ENCODE measurements at regions not wholly inside any gene's neighbourhood (a gene's known extent, or its start where the extent isn't known, plus 50 kb on each side); places are given as distances from the start of the nearest gene placed in this dataset.

DNA sequence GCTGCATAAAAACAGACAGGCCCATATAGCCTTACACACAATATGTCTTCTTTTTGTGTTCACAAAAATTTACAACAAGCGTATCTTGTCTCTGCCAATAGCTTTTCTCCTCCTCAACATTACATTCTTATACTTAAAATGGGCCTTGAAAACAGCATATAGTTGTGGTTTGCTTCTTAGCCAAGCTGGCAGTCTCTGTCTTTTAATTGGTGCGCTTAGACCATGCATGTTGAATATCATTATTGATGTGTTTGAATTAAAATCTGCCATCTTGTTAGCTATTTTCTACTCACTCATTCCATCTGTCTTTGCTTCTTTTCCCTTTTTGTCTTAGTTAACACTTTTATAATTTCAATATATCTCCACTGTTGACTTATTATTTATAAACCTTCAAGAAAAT, 76.4 kb downstream of the ING1 start:
- Mint-ChIP-seq H3K36me3 (ENCODE audit: low read depth) (peaks cover 5% of the 10 kb centered on the region), H3K27ac (ENCODE audit: unreplicated experiment) (no peak overlapping the region), H3K9me3 (ENCODE audit: low read depth) (peaks cover 11% of the 10 kb centered on the region), H3K4me3 (ENCODE audit: unreplicated experiment) (no peak overlapping the region), H3K27me3 (ENCODE audit: low read depth) (no peaks in the 10 kb centered on the region), H3K4me1 (ENCODE audit: low read depth) (peaks cover 6% of the 10 kb centered on the region)
- DNase-seq (ENCODE audit: low spot score) = no peak
- TF ChIP-seq, protein P1, sequence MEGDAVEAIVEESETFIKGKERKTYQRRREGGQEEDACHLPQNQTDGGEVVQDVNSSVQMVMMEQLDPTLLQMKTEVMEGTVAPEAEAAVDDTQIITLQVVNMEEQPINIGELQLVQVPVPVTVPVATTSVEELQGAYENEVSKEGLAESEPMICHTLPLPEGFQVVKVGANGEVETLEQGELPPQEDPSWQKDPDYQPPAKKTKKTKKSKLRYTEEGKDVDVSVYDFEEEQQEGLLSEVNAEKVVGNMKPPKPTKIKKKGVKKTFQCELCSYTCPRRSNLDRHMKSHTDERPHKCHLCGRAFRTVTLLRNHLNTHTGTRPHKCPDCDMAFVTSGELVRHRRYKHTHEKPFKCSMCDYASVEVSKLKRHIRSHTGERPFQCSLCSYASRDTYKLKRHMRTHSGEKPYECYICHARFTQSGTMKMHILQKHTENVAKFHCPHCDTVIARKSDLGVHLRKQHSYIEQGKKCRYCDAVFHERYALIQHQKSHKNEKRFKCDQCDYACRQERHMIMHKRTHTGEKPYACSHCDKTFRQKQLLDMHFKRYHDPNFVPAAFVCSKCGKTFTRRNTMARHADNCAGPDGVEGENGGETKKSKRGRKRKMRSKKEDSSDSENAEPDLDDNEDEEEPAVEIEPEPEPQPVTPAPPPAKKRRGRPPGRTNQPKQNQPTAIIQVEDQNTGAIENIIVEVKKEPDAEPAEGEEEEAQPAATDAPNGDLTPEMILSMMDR (IDR thresholded peaks at IDR 0.05) = no peak

DNA sequence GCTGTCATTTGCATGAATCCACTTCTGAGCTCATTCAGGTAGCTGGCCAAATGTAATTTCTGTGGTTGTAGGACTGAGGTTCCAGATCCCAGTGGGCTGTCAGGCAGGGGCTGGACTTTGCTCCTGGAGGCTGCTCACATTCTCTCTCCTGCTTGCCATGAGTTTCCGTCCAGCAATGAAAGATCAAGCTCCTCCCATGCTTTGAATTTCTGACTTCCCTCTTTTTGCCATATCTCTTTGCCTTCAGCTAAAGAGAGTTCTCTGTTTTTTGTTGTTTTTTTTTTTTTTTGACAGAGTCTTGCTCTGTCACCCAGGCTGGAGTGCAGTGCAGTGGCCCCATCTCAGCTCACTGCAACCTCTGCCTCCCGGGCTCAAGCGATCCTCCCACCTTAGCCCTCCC, 76.9 kb downstream of the ING1 start:
- no peak overlapping the region for H3K4me3 Mint-ChIP-seq (ENCODE audit: unreplicated experiment)
- TF ChIP-seq, protein P1 (IDR thresholded peaks at IDR 0.05) = no peak
- H3K27ac Mint-ChIP-seq (ENCODE audit: unreplicated experiment) = no peak overlapping the region
- peaks cover 11% of the 10 kb centered on the region for H3K9me3 Mint-ChIP-seq (ENCODE audit: low read depth)
- H3K36me3 Mint-ChIP-seq (ENCODE audit: low read depth) = peaks cover 5% of the 10 kb centered on the region
- no peak for DNase-seq (ENCODE audit: low spot score)
- H3K4me1 Mint-ChIP-seq (ENCODE audit: low read depth) = peaks cover 6% of the 10 kb centered on the region
- H3K27me3 Mint-ChIP-seq (ENCODE audit: low read depth) = no peaks in the 10 kb centered on the region

DNA sequence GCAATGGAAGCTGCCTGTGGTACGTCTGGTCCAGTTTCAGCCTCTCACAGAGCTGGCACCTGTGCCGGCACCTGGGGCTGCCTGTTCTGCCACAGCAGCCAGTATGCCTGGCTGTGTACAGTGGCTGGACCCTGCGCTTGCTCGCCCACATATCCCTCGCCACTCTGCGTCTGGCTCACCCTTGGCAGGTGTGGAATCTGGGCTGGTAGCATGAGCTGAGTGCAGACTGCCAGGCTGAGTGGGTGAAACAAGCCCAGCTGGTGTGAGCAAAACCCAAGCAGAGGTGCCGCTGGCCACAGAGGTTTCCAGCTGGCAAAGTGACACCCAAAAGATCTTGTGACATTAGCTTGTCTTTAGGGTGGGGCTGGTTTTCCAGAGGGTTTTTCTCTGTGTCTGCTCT, 80.7 kb downstream of the ING1 start:
- Mint-ChIP-seq H3K9me3 (ENCODE audit: low read depth) (peaks cover 9% of the 10 kb centered on the region), H3K27me3 (ENCODE audit: low read depth) (no peaks in the 10 kb centered on the region), H3K36me3 (ENCODE audit: low read depth) (peaks cover 5% of the 10 kb centered on the region), H3K27ac (ENCODE audit: unreplicated experiment) (no peak overlapping the region), H3K4me3 (ENCODE audit: unreplicated experiment) (no peak overlapping the region), H3K4me1 (ENCODE audit: low read depth) (peaks cover 11% of the 10 kb centered on the region)
- TF ChIP-seq, protein P1 (IDR thresholded peaks at IDR 0.05) = no peak
- DNase-seq (ENCODE audit: low spot score) = no peak

DNA sequence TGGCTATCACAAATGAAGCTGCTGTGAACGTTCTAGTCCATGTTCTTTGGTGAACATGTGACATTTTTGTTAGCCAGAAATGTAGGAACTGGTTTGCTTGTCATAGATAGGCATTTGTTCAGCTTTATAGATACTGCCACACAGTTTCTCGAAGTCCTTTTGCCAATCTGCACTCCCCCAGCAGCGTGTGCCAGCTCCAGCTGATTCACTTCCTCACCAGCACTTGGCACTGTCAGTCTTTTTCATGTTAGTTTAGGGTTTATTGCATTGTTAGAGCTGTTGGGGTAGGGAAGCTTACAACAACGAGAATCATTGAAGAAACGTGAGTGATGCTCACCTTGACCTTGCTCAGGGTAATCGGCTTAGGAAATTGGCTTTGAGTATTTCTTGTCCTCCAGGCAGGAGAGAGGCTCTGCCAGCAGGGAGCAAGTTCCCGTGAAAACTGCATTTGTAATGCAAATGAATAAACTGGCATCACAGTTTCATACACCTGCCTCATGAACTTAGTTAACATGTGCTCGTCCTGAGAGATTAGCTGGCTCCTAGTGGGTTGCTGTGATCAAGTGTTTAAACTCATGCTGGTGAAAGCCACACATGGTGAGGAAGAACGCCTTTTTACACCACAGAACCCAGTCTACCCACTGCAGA, 83.9 kb downstream of the ING1 start:
- no peak overlapping the region for H3K27ac Mint-ChIP-seq (ENCODE audit: unreplicated experiment)
- TF ChIP-seq, protein P1 (IDR thresholded peaks at IDR 0.05) = no peak
- DNase-seq (ENCODE audit: low spot score) = no peak

DNA sequence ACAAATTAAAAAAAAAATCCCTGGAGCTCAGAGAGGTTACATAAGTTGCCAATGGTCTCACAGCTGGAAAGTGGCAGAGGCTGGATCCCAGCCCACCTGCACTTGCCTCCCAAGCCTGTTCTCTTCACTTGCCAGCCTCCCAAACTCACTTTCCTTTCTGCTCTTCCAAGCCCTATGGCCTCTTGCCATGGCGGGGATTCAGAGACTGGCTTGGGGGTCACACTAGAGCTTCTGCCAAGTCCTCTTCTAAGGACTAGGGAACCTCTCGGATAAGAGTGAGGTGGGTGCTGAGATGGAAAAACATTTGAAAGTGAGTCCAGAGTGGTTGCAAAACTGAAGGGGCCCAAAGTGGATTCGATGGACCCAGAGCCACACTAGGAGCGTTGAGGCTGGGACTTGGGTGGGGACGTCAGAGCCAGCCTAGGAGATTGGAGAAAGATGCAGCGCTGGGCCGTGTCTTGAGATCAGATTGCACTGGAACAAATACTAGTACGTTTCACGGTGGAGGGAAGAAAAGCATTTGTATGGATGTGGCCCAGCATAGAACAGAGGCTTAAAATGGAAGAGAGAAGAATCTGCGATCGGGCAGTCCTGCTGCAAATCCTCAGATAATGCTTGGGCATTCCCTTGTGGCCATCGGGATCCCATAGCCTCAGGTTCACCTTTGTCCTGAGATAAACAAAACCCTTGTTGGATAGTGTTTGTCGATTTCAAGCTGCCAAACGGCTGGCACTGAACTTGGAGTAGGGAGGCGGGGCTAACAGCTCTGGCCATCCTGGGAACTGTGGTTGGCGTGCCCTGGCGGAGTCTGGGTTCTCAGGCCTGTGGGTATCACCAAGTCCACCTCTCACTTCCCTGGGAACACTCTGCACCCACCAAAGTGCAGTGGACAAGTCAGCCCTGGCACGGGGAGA, 84.8 kb downstream of the ING1 start:
- H3K4me3 Mint-ChIP-seq (ENCODE audit: unreplicated experiment) = no peak overlapping the region
- no peak for DNase-seq (ENCODE audit: low spot score)

More for the DNA sequence above, 83.9 kb downstream of the ING1 start:
- Mint-ChIP-seq H3K4me3 (ENCODE audit: unreplicated experiment) (no peak overlapping the region), H3K36me3 (ENCODE audit: low read depth) (no peaks in the 10 kb centered on the region), H3K9me3 (ENCODE audit: low read depth) (no peaks in the 10 kb centered on the region), H3K4me1 (ENCODE audit: low read depth) (peaks cover 25% of the 10 kb centered on the region), H3K27me3 (ENCODE audit: low read depth) (no peaks in the 10 kb centered on the region)

More for the DNA sequence above, 84.8 kb downstream of the ING1 start:
- TF ChIP-seq, protein P1 (IDR thresholded peaks at IDR 0.05) = no peak
- Mint-ChIP-seq H3K27me3 (ENCODE audit: low read depth) (no peaks in the 10 kb centered on the region), H3K9me3 (ENCODE audit: low read depth) (no peaks in the 10 kb centered on the region), H3K4me1 (ENCODE audit: low read depth) (peaks cover 25% of the 10 kb centered on the region), H3K27ac (ENCODE audit: unreplicated experiment) (no peak overlapping the region), H3K36me3 (ENCODE audit: low read depth) (no peaks in the 10 kb centered on the region)

Measured in chondrocyte (in vitro differentiated cells).